K562 (cell line): ENCODE measurements at regions not wholly inside any gene's neighbourhood (a gene's known extent, or its start where the extent isn't known, plus 50 kb on each side); places are given as distances from the start of the nearest gene placed in this dataset.

Experiments
- MAFF ChIP-seq: IDR thresholded peaks from 2 replicates; pipeline ENCODE4 v1.6.1; 2012; ENCODE audit warnings: low read length, improper control_type of control experiment
- ZFP36 ChIP-seq: fragments of 150-350 bp; IDR thresholded peaks from 2 replicates; pipeline ENCODE4 v1.6.1; 2018; ENCODE audit warnings: low read length, low read depth; ENCODE audit not compliant: partially characterized antibody

DNA sequence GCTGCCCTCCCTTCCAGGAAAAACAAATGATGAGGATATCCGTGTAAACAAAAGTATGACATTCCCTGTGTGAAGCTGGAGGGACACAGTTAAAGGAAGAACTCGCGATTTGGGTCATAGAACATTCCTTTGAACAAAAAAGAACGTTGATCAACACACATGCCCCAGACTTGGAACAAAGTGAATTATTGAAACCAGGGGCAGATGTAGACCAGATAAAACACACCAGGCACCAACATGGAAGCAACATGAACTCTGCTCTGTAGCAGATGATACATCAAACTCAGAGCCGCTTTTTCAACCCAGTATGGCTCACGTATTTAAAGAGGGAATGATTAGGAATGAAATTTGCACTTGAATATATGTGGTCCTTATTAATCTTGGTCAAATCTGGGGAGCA is 206.5 kb downstream of the TMEM182 start:
- TF ChIP-seq ZFP36 (no peak), MAFF (no peak)
